NB4 (cell line): ENCODE measurements at regions not wholly inside any gene's neighbourhood (a gene's known extent, or its start where the extent isn't known, plus 50 kb on each side); places are given as distances from the start of the nearest gene placed in this dataset.

Source experiments
- MYC ChIP-seq: IDR thresholded peaks from 2 replicates; pipeline ENCODE4 v1.6.1; 2011; ENCODE audit warnings: low read depth, low read length
- POLR2A ChIP-seq: IDR thresholded peaks from 2 replicates; pipeline ENCODE4 v1.6.1; 2011; ENCODE audit warnings: mild to moderate bottlenecking; ENCODE audit not compliant: insufficient read length; ENCODE audit errors: extremely low read depth
- TF ChIP-seq, protein P1 (sequence below): IDR thresholded peaks from one replicate; pipeline ENCODE4 v1.5.1; 2012; ENCODE audit warnings: low read depth, low read length

DNA sequence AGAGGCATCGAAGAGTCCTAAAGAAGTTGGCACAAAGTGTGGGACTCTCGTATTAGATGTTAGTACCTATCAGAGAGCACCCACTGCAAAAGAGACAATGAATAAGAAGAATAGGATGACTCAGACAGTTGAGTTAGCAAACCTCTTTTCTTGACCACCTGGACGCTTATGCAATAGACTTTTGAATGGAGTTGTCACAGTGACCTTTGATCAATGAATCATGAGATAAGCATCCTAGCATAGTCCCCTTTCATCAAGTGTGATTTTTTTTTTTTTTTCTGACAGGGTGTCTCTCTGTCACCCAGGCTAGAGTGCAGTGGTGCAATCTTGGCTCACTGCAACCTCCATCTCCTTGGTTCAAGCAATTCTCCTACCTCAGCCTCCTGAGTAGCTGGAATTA is 1417.9 kb upstream of the GOT2 start:
- TF ChIP-seq MYC = no peak
- no peak for TF ChIP-seq POLR2A
- TF ChIP-seq, protein P1, sequence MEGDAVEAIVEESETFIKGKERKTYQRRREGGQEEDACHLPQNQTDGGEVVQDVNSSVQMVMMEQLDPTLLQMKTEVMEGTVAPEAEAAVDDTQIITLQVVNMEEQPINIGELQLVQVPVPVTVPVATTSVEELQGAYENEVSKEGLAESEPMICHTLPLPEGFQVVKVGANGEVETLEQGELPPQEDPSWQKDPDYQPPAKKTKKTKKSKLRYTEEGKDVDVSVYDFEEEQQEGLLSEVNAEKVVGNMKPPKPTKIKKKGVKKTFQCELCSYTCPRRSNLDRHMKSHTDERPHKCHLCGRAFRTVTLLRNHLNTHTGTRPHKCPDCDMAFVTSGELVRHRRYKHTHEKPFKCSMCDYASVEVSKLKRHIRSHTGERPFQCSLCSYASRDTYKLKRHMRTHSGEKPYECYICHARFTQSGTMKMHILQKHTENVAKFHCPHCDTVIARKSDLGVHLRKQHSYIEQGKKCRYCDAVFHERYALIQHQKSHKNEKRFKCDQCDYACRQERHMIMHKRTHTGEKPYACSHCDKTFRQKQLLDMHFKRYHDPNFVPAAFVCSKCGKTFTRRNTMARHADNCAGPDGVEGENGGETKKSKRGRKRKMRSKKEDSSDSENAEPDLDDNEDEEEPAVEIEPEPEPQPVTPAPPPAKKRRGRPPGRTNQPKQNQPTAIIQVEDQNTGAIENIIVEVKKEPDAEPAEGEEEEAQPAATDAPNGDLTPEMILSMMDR = no peak
